OCI-LY3 (cell line): ENCODE measurements at regions not wholly inside any gene's neighbourhood (a gene's known extent, or its start where the extent isn't known, plus 50 kb on each side); places are given as distances from the start of the nearest gene placed in this dataset.

Experiments used
- H2AFZ ChIP-seq: fragments of 200-600, 300-600 bp; shearing (Covaris generic); 2 replicates; pipeline ENCODE4 v1.6.0; 2014; ENCODE audit warnings: antibody characterized with exemption, low read depth, low read length
- H3K27ac ChIP-seq: fragments of 200-600, 300-600 bp; sonication (generic); 2 replicates; pipeline ENCODE4 v1.5.1; 2014; ENCODE audit warnings: mild to moderate bottlenecking, low read length, moderate library complexity, mixed read lengths
- H3K27me3 ChIP-seq: fragments of 200-600, 300-600 bp; sonication (generic); 2 replicates; pipeline ENCODE4 v1.6.1; 2014; ENCODE audit warnings: low read depth, low read length, mixed read lengths
- H3K36me3 ChIP-seq: fragments of 200-600, 300-600 bp; sonication (generic); replicated peaks from 2 replicates; pipeline ENCODE3; 2014; ENCODE audit warnings: low read depth, low read length, mixed read lengths
- H3K4me1 ChIP-seq: fragments of 300-600, 200-600 bp; sonication (generic); 2 replicates; pipeline ENCODE4 v1.6.1; 2014; ENCODE audit warnings: low read length, mixed read lengths
- H3K4me2 ChIP-seq: fragments of 200-600, 300-600 bp; sonication (generic); 2 replicates; pipeline ENCODE4 v1.6.1; 2014; ENCODE audit warnings: low read length, mixed read lengths
- H3K4me3 ChIP-seq: fragments of 300-600, 200-600 bp; sonication (generic); 2 replicates; pipeline ENCODE4 v1.5.1; 2014; ENCODE audit warnings: antibody characterized with exemption, mild to moderate bottlenecking, low read length, moderate library complexity
- H3K79me2 ChIP-seq: fragments of 300-600, 200-600 bp; shearing (Covaris generic); 2 replicates; pipeline ENCODE4 v1.6.1; 2014; ENCODE audit warnings: mild to moderate bottlenecking, low read length, mixed read lengths
- H3K9ac ChIP-seq: fragments of 300-600, 200-600 bp; shearing (Covaris generic); 2 replicates; pipeline ENCODE4 v1.6.0; 2014; ENCODE audit warnings: mild to moderate bottlenecking, low read length, moderate library complexity
- H3K9me3 ChIP-seq: fragments of 200-600, 300-600 bp; shearing (Covaris generic); 2 replicates; pipeline ENCODE4 v1.6.1; 2014; ENCODE audit warnings: low read length, mixed read lengths; ENCODE audit not compliant: insufficient read depth
- H4K20me1 ChIP-seq: fragments of 200-600, 300-600 bp; sonication (generic); 2 replicates; pipeline ENCODE4 v1.6.1; 2016; ENCODE audit warnings: low read length, mixed read lengths; ENCODE audit not compliant: insufficient read depth
- EZH2phosphoT487 ChIP-seq: fragments of 200-600 bp; shearing (Covaris generic); IDR thresholded peaks from 2 replicates; pipeline ENCODE4 v1.6.1; 2018; ENCODE audit warnings: antibody characterized with exemption, mixed run types, low read depth
- TF ChIP-seq, protein P1 (sequence below): fragments of 200-600, 300-600 bp; sonication (generic); IDR thresholded peaks from 2 replicates; pipeline ENCODE4 v1.5.1; 2014; ENCODE audit warnings: antibody characterized with exemption, low read length, low read depth

- no peaks in the 10 kb centered on the region for H4K20me1 ChIP-seq
- peak overlapping the region; percentile 88 for H3K4me2 ChIP-seq
- H3K36me3 ChIP-seq: no peaks in the 10 kb centered on the region
- H3K4me1 ChIP-seq: peaks cover 57% of the 10 kb centered on the region
- peak overlapping the region; percentile 62 for H3K9ac ChIP-seq
- peak overlapping the region; percentile 94 for H3K27ac ChIP-seq
- no peaks in the 10 kb centered on the region for H3K27me3 ChIP-seq
- no peak overlapping the region for H3K4me3 ChIP-seq
- TF ChIP-seq, protein P1, sequence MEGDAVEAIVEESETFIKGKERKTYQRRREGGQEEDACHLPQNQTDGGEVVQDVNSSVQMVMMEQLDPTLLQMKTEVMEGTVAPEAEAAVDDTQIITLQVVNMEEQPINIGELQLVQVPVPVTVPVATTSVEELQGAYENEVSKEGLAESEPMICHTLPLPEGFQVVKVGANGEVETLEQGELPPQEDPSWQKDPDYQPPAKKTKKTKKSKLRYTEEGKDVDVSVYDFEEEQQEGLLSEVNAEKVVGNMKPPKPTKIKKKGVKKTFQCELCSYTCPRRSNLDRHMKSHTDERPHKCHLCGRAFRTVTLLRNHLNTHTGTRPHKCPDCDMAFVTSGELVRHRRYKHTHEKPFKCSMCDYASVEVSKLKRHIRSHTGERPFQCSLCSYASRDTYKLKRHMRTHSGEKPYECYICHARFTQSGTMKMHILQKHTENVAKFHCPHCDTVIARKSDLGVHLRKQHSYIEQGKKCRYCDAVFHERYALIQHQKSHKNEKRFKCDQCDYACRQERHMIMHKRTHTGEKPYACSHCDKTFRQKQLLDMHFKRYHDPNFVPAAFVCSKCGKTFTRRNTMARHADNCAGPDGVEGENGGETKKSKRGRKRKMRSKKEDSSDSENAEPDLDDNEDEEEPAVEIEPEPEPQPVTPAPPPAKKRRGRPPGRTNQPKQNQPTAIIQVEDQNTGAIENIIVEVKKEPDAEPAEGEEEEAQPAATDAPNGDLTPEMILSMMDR: no peak
- 0 out of 2 replicates have a peak overlapping the region, but pooled peaks have one; percentile 7 for H2AFZ ChIP-seq
- no peaks in the 10 kb centered on the region for H3K9me3 ChIP-seq
- H3K79me2 ChIP-seq: no peaks in the 10 kb centered on the region
Measured at GRCh38 chr3:189393598-189393997, 221.8 kb downstream of the TPRG1 start.

DNA sequence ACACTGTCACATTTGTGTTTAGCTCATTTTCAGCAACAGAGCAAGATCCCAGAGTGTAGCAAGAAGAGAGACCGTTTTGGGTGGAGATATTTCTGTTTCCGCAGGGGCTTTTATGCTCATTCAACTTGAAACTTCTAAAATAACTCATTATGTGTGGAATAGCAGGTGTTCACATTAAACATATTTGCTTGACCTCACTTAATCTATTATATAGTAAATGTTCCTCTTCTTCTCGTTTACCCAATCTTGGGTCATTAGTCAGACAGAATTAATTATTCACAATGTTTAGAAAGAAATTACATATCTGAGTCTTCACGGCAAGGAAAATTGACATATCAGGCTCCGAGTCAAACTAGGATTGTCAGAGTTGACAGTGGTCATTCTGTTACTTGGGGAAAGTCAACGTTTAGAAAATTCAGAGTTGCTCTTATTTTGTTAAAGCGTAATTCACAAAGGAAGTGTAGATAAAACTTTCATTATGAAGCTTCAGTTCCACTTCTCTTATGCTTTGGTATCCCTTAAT is 222.9 kb downstream of the TPRG1 start:
- no peaks in the 10 kb centered on the region for H3K9me3 ChIP-seq
- H2AFZ ChIP-seq: no peak overlapping the region
- peaks cover 51% of the 10 kb centered on the region for H3K4me1 ChIP-seq
- H3K36me3 ChIP-seq: no peaks in the 10 kb centered on the region
- peak overlapping the region; percentile 88 for H3K4me2 ChIP-seq
- H3K9ac ChIP-seq: peak overlapping the region; percentile 62; the same call in 1 of the 2 replicates
- no peaks in the 10 kb centered on the region for H3K79me2 ChIP-seq
- H4K20me1 ChIP-seq: no peaks in the 10 kb centered on the region
- TF ChIP-seq, protein P1: no peak
- no peak for TF ChIP-seq EZH2phosphoT487
- no peaks in the 10 kb centered on the region for H3K27me3 ChIP-seq
- peak overlapping the region; percentile 94 for H3K27ac ChIP-seq
- peak overlapping the region; percentile 65 for H3K4me3 ChIP-seq

DNA sequence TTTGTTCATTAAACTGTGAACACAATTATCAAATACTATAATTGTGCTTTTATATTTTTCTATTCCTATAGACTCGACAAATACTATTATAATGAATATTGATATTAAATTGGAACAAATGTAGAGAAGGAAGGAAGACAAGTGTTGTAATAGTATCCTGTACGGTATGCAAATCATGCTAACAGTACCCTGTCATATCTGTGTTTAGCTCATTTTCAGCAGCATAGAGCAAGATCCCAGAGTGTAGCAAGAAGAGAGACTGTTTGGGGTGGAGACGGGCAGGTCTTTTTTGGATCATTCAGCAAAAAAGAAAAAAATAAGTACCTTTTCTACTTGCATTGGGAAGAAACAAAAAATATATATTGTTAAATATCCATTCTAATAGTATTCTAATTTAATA is 224.1 kb downstream of the TPRG1 start:
- no peaks in the 10 kb centered on the region for H3K36me3 ChIP-seq
- H3K27me3 ChIP-seq: no peaks in the 10 kb centered on the region
- no peaks in the 10 kb centered on the region for H3K9me3 ChIP-seq
- no peak for TF ChIP-seq EZH2phosphoT487
- TF ChIP-seq, protein P1: no peak
- H3K27ac ChIP-seq: peak overlapping the region; percentile 94
- no peaks in the 10 kb centered on the region for H3K79me2 ChIP-seq
- H3K9ac ChIP-seq: peak overlapping the region; percentile 60
- peak overlapping the region; percentile 65 for H3K4me3 ChIP-seq
- peak overlapping the region; percentile 88 for H3K4me2 ChIP-seq
- H2AFZ ChIP-seq: no peak overlapping the region
- no peaks in the 10 kb centered on the region for H4K20me1 ChIP-seq
- peaks cover 41% of the 10 kb centered on the region for H3K4me1 ChIP-seq

DNA sequence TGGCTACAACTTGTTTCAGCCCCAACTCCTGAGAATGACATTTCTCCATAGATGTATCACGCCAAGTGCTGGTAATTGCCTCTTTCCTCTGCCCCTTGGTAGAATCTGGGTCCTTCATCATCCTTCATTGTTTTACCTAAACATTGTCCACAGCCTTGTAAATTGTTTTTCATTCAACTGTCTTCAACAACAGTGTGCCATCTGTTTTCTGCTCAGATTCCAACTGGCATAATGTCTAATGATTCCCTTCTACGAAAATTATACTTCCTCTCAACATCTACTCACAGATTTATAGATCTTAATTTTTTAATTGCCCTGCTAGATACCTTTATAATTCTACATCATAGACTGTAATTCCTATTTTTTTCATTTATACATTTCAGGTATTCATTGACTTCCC is 226.9 kb downstream of the TPRG1 start:
- Histone ChIP-seq H3K27me3 (no peaks in the 10 kb centered on the region), H3K27ac (no peak overlapping the region), H3K79me2 (no peaks in the 10 kb centered on the region), H2AFZ (no peak overlapping the region), H3K36me3 (no peaks in the 10 kb centered on the region), H3K4me2 (no peak overlapping the region), H3K9me3 (0 out of 2 replicates have a peak, but pooled peaks cover 3% of the 10 kb centered on the region), H3K4me3 (no peak overlapping the region), H3K4me1 (peaks cover 28% of the 10 kb centered on the region), H3K9ac (no peak overlapping the region), H4K20me1 (no peaks in the 10 kb centered on the region)
- no peak for TF ChIP-seq EZH2phosphoT487
- TF ChIP-seq, protein P1: no peak
